GM12892 (cell line): ENCODE measurements at regions not wholly inside any gene's neighbourhood (a gene's known extent, or its start where the extent isn't known, plus 50 kb on each side); places are given as distances from the start of the nearest gene placed in this dataset.
"Not testable (repeated sequence)": the region's sequence is repeated elsewhere in the genome, so short reads cannot be mapped to it uniquely, and the experiment has no call there.

Experiments
- POLR2A ChIP-seq: IDR thresholded peaks from 2 replicates; pipeline ENCODE4 v1.6.1; 2011; ENCODE audit warnings: low read depth, low read length, control low read depth
- POLR2AphosphoS5 ChIP-seq: IDR thresholded peaks from 2 replicates; pipeline ENCODE4 v1.6.1; 2011; ENCODE audit warnings: low read depth, low read length, control low read depth

- TF ChIP-seq POLR2AphosphoS5, POLR2A: not testable (repeated sequence)
Observed at GRCh38 chr12:105604281-105604680, 273.8 kb downstream of the C12orf75 start.
